ENCODE measurements at regions not wholly inside any gene's neighbourhood (a gene's known extent, or its start where the extent isn't known, plus 50 kb on each side); places are given as distances from the start of the nearest gene placed in this dataset.

- Histone ChIP-seq H3K4me3 (ENCODE audit: low read depth, low read length) (no peak overlapping the region), H3K36me3 (ENCODE audit: control insufficient read depth, insufficient read depth, low read length) (no peaks in the 10 kb centered on the region), H3K27me3 (ENCODE audit: control insufficient read depth, insufficient read depth, low read length) (no peaks in the 10 kb centered on the region)
- no peak for DNase-seq (ENCODE audit: low read depth)
- no peak for TF ChIP-seq CTCF (IDR thresholded peaks at IDR 0.05; ENCODE audit: insufficient read depth, low read length, poor library complexity, severe bottlenecking)
Observed at GRCh38 chr11:79525257-79525656, 84.4 kb upstream of the TENM4 start.

GRCh38 chr11:79522626-79523025, 81.8 kb upstream of the TENM4 start:
- TF ChIP-seq CTCF (IDR thresholded peaks at IDR 0.05; ENCODE audit: insufficient read depth, low read length, poor library complexity, severe bottlenecking): no peak

GRCh38 chr11:79520086-79520485, 79.3 kb upstream of the TENM4 start:
- H3K36me3 ChIP-seq (ENCODE audit: control insufficient read depth, insufficient read depth, low read length): no peaks in the 10 kb centered on the region
- H3K4me3 ChIP-seq (ENCODE audit: low read depth, low read length): no peak overlapping the region
- H3K27me3 ChIP-seq (ENCODE audit: control insufficient read depth, insufficient read depth, low read length): no peaks in the 10 kb centered on the region
- DNase-seq (ENCODE audit: low read depth): no peak
- no peak for TF ChIP-seq CTCF (IDR thresholded peaks at IDR 0.05; ENCODE audit: insufficient read depth, low read length, poor library complexity, severe bottlenecking)

More at GRCh38 chr11:79522626-79523025, 81.8 kb upstream of the TENM4 start:
- no peak overlapping the region for H3K4me3 ChIP-seq (ENCODE audit: low read depth, low read length)
- DNase-seq (ENCODE audit: low read depth): no peak
- no peaks in the 10 kb centered on the region for H3K36me3 ChIP-seq (ENCODE audit: control insufficient read depth, insufficient read depth, low read length)
- no peaks in the 10 kb centered on the region for H3K27me3 ChIP-seq (ENCODE audit: control insufficient read depth, insufficient read depth, low read length)

GRCh38 chr11:79515781-79516180, 75.0 kb upstream of the TENM4 start:
- no peaks in the 10 kb centered on the region for H3K36me3 ChIP-seq (ENCODE audit: control insufficient read depth, insufficient read depth, low read length)
- no peak for DNase-seq (ENCODE audit: low read depth)
- no peak overlapping the region for H3K4me3 ChIP-seq (ENCODE audit: low read depth, low read length)
- H3K27me3 ChIP-seq (ENCODE audit: control insufficient read depth, insufficient read depth, low read length): no peaks in the 10 kb centered on the region
- TF ChIP-seq CTCF (IDR thresholded peaks at IDR 0.05; ENCODE audit: insufficient read depth, low read length, poor library complexity, severe bottlenecking): no peak

- Histone ChIP-seq H3K27me3 (ENCODE audit: control insufficient read depth, insufficient read depth, low read length) (no peaks in the 10 kb centered on the region), H3K4me3 (ENCODE audit: low read depth, low read length) (no peak overlapping the region), H3K36me3 (ENCODE audit: control insufficient read depth, insufficient read depth, low read length) (no peaks in the 10 kb centered on the region)
- no peak for TF ChIP-seq CTCF (IDR thresholded peaks at IDR 0.05; ENCODE audit: insufficient read depth, low read length, poor library complexity, severe bottlenecking)
- DNase-seq (ENCODE audit: low read depth): no peak
Observed at GRCh38 chr11:79514695-79515094, 73.9 kb upstream of the TENM4 start.

- Histone ChIP-seq H3K36me3 (ENCODE audit: control insufficient read depth, insufficient read depth, low read length) (no peaks in the 10 kb centered on the region), H3K27me3 (ENCODE audit: control insufficient read depth, insufficient read depth, low read length) (no peaks in the 10 kb centered on the region), H3K4me3 (ENCODE audit: low read depth, low read length) (no peak overlapping the region)
- DNase-seq (ENCODE audit: low read depth): no peak
- TF ChIP-seq CTCF (IDR thresholded peaks at IDR 0.05; ENCODE audit: insufficient read depth, low read length, poor library complexity, severe bottlenecking): no peak
Observed at GRCh38 chr11:79514290-79514689, 73.5 kb upstream of the TENM4 start.
